A549 (cell line): ENCODE measurements at regions not wholly inside any gene's neighbourhood (a gene's known extent, or its start where the extent isn't known, plus 50 kb on each side); places are given as distances from the start of the nearest gene placed in this dataset.

ENCODE experiments used
- BCL3 ChIP-seq: fragments of >200 bp; sonication (Bioruptor Twin); formaldehyde crosslinking; IDR thresholded peaks from 3 replicates; pipeline ENCODE4 v1.6.1; 2016
- CHD2 ChIP-seq: fragments of 150-350 bp; IDR thresholded peaks from 2 replicates; pipeline ENCODE4 v1.6.1; 2014; ENCODE audit warnings: low read length; ENCODE audit not compliant: partially characterized antibody
- E2F6 ChIP-seq: IDR thresholded peaks from 2 replicates; pipeline ENCODE4 v1.6.1; 2012; ENCODE audit warnings: low read depth, borderline replicate concordance
- ESRRA ChIP-seq: fragments of 150-350 bp; IDR thresholded peaks from 2 replicates; pipeline ENCODE4 v1.6.1; 2014; ENCODE audit warnings: mild to moderate bottlenecking, low read length, borderline replicate concordance
- JUN ChIP-seq, 2 experiments: fragments of >200 bp; sonication (Bioruptor Twin); formaldehyde crosslinking; IDR thresholded peaks; 2 replicates in 1 of 2; 3 replicates in 1 of 2; pipeline ENCODE4 v1.6.1; 2016 to 2017
- KDM1A ChIP-seq: fragments of 200-600 bp; sonication (generic); IDR thresholded peaks from 2 replicates; pipeline ENCODE4 v1.6.1; 2016; ENCODE audit warnings: low read depth, mild to moderate bottlenecking
- NR3C1 ChIP-seq: fragments of >200 bp; sonication (Bioruptor Twin); formaldehyde crosslinking; IDR thresholded peaks from 3 replicates; pipeline ENCODE4 v1.6.1; 2017
- POLR2AphosphoS2 ChIP-seq: conservative IDR thresholded peaks from 2 replicates; pipeline ENCODE4 v1.6.1; 2012; ENCODE audit warnings: low read length, improper control_type of control experiment, inconsistent platforms
- RCOR1 ChIP-seq: fragments of 150-350 bp; IDR thresholded peaks from 2 replicates; pipeline ENCODE4 v1.6.1; 2014; ENCODE audit warnings: antibody characterized with exemption, low read length, low read depth
- RFX5 ChIP-seq: fragments of 450-650 bp; IDR thresholded peaks from 2 replicates; pipeline ENCODE4 v1.7.1; 2014; ENCODE audit warnings: antibody characterized with exemption, mild to moderate bottlenecking, moderate library complexity
- TF ChIP-seq, protein P1 (sequence below): fragments of >200 bp; sonication (Bioruptor Twin); formaldehyde crosslinking; IDR thresholded peaks from 3 replicates; pipeline ENCODE4 v1.5.1; 2016
- TF ChIP-seq, protein P2 (sequence below): fragments of 200-600 bp; sonication (generic); IDR thresholded peaks from 2 replicates; pipeline ENCODE4 v1.6.1; 2016; ENCODE audit warnings: antibody characterized with exemption, mild to moderate bottlenecking, moderate library complexity

- TF ChIP-seq CHD2 (no peak), E2F6 (no peak), NR3C1 (no peak), POLR2AphosphoS2 (no peak), ESRRA (no peak), RCOR1 (no peak), KDM1A (no peak), BCL3 (no peak), JUN (IDR thresholded peaks at IDR 0.05) (no peak), RFX5 (no peak)
- TF ChIP-seq, protein P1, sequence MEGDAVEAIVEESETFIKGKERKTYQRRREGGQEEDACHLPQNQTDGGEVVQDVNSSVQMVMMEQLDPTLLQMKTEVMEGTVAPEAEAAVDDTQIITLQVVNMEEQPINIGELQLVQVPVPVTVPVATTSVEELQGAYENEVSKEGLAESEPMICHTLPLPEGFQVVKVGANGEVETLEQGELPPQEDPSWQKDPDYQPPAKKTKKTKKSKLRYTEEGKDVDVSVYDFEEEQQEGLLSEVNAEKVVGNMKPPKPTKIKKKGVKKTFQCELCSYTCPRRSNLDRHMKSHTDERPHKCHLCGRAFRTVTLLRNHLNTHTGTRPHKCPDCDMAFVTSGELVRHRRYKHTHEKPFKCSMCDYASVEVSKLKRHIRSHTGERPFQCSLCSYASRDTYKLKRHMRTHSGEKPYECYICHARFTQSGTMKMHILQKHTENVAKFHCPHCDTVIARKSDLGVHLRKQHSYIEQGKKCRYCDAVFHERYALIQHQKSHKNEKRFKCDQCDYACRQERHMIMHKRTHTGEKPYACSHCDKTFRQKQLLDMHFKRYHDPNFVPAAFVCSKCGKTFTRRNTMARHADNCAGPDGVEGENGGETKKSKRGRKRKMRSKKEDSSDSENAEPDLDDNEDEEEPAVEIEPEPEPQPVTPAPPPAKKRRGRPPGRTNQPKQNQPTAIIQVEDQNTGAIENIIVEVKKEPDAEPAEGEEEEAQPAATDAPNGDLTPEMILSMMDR = no peak
- TF ChIP-seq, protein P2, sequence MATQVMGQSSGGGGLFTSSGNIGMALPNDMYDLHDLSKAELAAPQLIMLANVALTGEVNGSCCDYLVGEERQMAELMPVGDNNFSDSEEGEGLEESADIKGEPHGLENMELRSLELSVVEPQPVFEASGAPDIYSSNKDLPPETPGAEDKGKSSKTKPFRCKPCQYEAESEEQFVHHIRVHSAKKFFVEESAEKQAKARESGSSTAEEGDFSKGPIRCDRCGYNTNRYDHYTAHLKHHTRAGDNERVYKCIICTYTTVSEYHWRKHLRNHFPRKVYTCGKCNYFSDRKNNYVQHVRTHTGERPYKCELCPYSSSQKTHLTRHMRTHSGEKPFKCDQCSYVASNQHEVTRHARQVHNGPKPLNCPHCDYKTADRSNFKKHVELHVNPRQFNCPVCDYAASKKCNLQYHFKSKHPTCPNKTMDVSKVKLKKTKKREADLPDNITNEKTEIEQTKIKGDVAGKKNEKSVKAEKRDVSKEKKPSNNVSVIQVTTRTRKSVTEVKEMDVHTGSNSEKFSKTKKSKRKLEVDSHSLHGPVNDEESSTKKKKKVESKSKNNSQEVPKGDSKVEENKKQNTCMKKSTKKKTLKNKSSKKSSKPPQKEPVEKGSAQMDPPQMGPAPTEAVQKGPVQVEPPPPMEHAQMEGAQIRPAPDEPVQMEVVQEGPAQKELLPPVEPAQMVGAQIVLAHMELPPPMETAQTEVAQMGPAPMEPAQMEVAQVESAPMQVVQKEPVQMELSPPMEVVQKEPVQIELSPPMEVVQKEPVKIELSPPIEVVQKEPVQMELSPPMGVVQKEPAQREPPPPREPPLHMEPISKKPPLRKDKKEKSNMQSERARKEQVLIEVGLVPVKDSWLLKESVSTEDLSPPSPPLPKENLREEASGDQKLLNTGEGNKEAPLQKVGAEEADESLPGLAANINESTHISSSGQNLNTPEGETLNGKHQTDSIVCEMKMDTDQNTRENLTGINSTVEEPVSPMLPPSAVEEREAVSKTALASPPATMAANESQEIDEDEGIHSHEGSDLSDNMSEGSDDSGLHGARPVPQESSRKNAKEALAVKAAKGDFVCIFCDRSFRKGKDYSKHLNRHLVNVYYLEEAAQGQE = no peak
Measured at GRCh38 chr7:47196106-47196645, 385.7 kb downstream of the TNS3 start.
